OCI-M1 (cell line): ENCODE measurements at regions not wholly inside any gene's neighbourhood (a gene's known extent, or its start where the extent isn't known, plus 50 kb on each side); places are given as distances from the start of the nearest gene placed in this dataset.

Experiments
- DNase-seq: peaks from one replicate; lab custom pipeline; 2025; lab: John Stamatoyannopoulos, UW

GRCh38 chr20:61002090-61002489 lies 250.0 kb upstream of the CDH4 start:
- DNase-seq: no peak

- DNase-seq: no peak
Measured at GRCh38 chr20:61014491-61014890, 237.6 kb upstream of the CDH4 start.

DNA sequence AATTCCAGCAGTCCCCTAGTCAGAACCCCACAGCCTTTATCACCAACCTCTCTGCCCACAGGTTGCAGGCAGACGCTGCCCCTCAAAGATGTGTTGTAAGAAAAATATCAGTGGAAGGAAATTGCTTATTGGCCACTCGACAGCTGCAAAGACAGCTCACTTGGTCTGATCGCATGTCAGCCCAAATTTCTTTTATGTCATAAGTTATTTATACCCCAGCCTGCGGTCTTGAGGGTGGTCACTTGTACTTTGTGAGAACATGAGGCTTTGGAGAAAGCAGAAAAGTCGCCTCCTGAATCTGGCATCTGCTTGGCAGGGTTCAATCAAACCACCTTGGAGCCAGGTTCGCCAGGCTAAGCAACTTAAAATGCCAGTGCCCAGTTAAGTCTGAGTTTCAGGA lies 236.5 kb upstream of the CDH4 start:
- DNase-seq: no peak

DNA sequence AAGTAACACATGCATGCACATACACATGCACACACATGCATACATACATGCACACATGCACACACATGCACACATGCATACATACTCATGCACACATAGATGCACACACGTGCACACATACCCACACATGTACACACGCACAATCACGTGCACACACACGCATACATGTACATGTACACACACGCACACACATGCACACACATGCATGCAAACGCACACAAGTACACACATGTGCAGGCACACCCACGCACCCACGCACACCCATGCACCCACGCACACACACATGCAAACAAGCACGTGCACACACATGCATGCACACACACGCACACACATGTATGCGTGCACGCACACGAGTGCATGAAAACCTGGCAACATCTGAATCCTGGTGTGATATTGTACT lies 232.7 kb upstream of the CDH4 start:
- DNase-seq: no peak

GRCh38 chr20:61023612-61024011 lies 228.4 kb upstream of the CDH4 start:
- no peak for DNase-seq

- DNase-seq: no peak
Measured at GRCh38 chr20:61024390-61024789, 227.7 kb upstream of the CDH4 start.

DNA sequence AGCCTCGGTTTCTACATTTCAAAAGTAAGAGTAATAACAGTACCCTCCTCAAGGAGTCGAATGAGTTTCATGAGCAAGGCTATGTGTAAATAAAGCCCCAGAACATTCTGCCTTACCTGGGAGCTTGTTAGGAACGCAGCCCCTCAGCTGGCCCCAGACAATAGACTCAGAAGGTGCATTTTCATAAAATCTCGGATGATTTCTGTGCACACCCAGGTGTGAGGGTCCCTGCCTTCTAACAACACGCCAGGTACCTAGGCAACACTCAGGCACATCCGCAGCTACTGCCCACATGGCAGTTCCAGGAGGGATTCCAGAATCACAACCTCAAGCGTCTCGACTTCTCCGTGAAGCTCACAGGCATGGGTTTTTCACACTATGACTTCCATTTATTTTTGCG lies 226.5 kb upstream of the CDH4 start:
- DNase-seq: no peak

- no peak for DNase-seq
Measured at GRCh38 chr20:61026173-61026572, 225.9 kb upstream of the CDH4 start.

GRCh38 chr20:61026731-61027130 lies 225.3 kb upstream of the CDH4 start:
- no peak for DNase-seq

- no peak for DNase-seq
Measured at GRCh38 chr20:61027218-61027617, 224.8 kb upstream of the CDH4 start.

DNA sequence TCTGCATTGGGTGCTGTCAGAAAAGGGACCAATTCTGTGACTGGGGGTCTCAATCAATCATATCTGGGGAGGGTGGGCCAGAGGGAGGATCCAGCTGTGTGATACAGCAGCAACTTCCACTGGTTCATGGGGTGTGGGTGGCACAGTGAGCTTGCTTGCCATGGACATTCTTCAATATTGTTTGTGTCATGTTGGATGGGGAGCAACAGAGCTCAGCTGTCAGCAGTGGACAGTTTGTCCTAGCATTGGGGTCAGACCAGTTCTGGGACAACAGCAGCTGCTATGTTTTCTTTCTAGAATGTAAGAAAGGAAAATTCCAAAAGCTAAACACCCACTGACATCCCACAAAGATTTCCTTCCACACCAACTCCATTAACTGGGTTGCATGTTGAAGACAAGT lies 221.9 kb upstream of the CDH4 start:
- no peak for DNase-seq

GRCh38 chr20:61031101-61031830 lies 220.8 kb upstream of the CDH4 start:
- no peak for DNase-seq

DNA sequence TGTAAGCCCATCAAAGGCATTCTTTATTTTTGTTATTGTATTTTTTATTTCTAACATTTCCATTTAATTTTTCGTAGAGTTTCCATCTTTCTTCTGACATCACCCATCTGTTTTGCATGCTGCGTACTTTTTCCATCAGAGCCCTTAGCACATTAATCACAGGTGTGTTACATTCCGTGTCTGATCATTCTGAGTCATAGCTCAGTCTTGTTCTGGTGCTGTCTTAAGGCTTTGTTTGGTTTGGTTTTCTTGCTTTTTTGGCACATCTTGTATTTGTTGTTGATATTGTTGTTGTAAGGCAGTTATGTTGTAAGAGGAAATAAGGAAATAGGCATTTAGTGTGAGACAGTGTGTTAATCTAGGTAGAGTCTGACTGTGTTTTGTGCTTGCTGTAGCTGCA lies 214.6 kb upstream of the CDH4 start:
- DNase-seq: no peak

GRCh38 chr20:61041481-61041880 lies 210.6 kb upstream of the CDH4 start:
- no peak for DNase-seq

GRCh38 chr20:61042506-61043385 lies 209.3 kb upstream of the CDH4 start:
- DNase-seq: no peak

DNA sequence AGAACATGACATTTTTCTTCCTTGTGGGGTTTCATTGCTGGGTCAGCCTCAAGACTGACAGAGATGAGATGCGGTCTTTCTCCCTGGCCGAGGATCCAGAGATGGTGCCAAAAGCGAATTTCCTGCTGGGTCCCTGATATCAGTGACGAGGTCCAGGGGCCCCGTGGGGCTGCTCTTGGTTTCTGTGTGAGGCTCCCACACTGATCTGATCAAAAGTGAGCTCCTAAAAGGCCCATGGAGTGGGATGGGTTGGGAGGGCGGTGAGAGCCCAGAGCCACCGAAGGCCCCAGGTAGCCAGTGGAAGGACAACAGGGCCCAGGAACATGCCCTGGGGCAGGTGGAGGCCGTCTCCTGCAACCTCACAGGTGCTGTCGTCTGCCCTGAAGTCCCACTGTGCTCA lies 208.4 kb upstream of the CDH4 start:
- DNase-seq: no peak

- no peak for DNase-seq
Measured at GRCh38 chr20:61044499-61044898, 207.6 kb upstream of the CDH4 start.

GRCh38 chr20:61045091-61045490 lies 207.0 kb upstream of the CDH4 start:
- DNase-seq: no peak

DNA sequence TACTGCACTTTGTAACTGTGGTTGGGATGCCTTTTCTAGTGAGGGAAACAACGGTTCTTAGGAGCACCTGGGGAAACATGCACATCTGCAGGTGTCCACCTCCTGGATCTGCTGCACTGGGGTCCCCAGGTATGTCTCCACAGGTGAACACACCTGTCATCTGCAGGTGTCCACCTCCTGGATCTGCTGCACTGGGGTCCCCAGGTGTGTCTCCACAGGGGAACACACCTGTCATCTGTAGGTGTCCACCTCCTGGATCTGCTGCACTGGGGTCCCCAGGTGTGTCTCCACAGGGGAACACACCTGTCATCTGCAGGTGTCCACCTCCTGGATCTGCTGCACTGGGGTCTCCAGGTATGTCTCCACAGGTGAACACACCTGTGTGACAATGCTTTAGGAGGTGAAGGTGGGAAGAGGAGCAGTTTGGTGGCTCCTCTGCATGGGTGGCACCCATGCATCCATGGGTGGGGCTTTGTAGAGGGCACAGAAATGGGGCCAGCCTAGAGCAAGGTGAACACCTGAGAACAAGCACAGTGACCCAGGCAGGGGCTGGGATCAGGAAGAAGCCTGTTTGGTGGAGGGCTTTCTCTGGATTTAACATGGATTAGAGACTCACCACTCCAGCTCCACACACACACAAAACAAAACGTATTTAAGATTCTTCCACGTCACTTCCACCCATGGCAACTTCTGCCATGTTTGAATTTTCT lies 206.0 kb upstream of the CDH4 start:
- DNase-seq: no peak

GRCh38 chr20:61046721-61047351 lies 205.2 kb upstream of the CDH4 start:
- no peak for DNase-seq

GRCh38 chr20:61047515-61047914 lies 204.5 kb upstream of the CDH4 start:
- DNase-seq: no peak

GRCh38 chr20:61048302-61048701 lies 203.8 kb upstream of the CDH4 start:
- DNase-seq: no peak
